Testis (tissue), 2 donors: ENCODE measurements at regions not wholly inside any gene's neighbourhood (a gene's known extent, or its start where the extent isn't known, plus 50 kb on each side); places are given as distances from the start of the nearest gene placed in this dataset.
"Not testable (repeated sequence)": the region's sequence is repeated elsewhere in the genome, so short reads cannot be mapped to it uniquely, and the experiment has no call there.

Experiments used
- DNase-seq: peaks from one replicate; pipeline ENCODE4 v3.0.0-alpha.2; 2019
- H3K27ac ChIP-seq, 2 donors: fragments of 200-600 bp; sonication (generic); one replicate each; pipeline ENCODE4 v1.5.1; 2019
- H3K27me3 ChIP-seq: fragments of 200-600 bp; sonication (generic); one replicate; pipeline ENCODE4 v1.5.1; 2019
- H3K36me3 ChIP-seq: fragments of 200-600 bp; sonication (generic); one replicate; pipeline ENCODE4 v1.5.1; 2017; ENCODE audit warnings: low read depth; ENCODE audit errors: missing control alignments
- H3K4me1 ChIP-seq: fragments of 200-600 bp; sonication (generic); one replicate; pipeline ENCODE4 v1.5.1; 2019
- H3K4me3 ChIP-seq, 2 donors: fragments of 200-600 bp; sonication (generic); one replicate each; pipeline ENCODE4 v1.5.1; 2017 to 2019
- H3K9me3 ChIP-seq: fragments of 200-600 bp; sonication (generic); one replicate; pipeline ENCODE4 v1.5.1; 2017
- CTCF ChIP-seq, 3 experiments: fragments of 450-650 bp in 2 of 3; fragments of 200-600 bp in 1 of 3; sonication (generic) in 1 of 3; IDR thresholded peaks; one replicate each; pipeline ENCODE4 v1.5.1; 2016 to 2019; ENCODE audit warnings: antibody characterized with exemption in 3 of 3, mild to moderate bottlenecking in 2 of 3, moderate library complexity in 1 of 3
- POLR2A ChIP-seq: fragments of 450-650 bp; IDR thresholded peaks from one replicate; pipeline ENCODE4 v1.6.1; 2017; ENCODE audit warnings: antibody characterized with exemption, mild to moderate bottlenecking, moderate library complexity
- WGBS, 2 donors: methylation state at CpG; one replicate each; pipeline ENCODE4 v1.1.5; 2018; 5-methylcytosine and 5-hydroxymethylcytosine counted together
- intact Hi-C: fragments of 100-400 bp; cut with DNase I; formaldehyde crosslinking; loops from one replicate; pipeline ENCODE4 v1.15.1; 2023; ENCODE audit warnings: low total_unique reads

DNA sequence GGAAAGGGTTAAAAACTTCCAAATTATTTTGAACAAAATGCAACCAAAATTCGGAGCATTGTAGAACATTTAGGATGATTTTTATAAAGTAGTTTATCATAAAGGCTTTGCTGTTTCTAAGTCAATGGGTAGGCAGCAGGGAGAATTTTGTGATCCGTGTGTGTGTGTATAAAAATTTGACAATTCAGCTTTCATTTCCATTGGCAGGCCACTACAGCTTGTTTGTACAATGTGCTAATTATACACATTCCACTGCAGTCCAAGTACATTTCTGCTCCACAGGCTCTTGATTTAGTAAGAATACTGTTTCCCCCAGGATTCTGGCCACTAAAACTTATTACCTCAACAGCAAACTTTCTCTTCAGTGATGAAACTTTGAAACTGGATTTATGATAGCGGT is 71.8 kb upstream of the LTBP1 start:
- WGBS, 2 donors = 47 to 63% methylated on average over 3 of the region's 3 CpGs
- no peaks in the 10 kb centered on the region for H3K27me3 ChIP-seq
- no peak for DNase-seq
- no peaks in the 10 kb centered on the region for H3K36me3 ChIP-seq
- TF ChIP-seq CTCF (IDR thresholded peaks at IDR 0.05) = no peak
- no peak for TF ChIP-seq POLR2A
- H3K4me3 ChIP-seq = no peak overlapping the region
- no peaks in the 10 kb centered on the region for H3K9me3 ChIP-seq
- H3K27ac ChIP-seq = no peak overlapping the region
- intact Hi-C loops = no loop called here
- no peaks in the 10 kb centered on the region for H3K4me1 ChIP-seq

DNA sequence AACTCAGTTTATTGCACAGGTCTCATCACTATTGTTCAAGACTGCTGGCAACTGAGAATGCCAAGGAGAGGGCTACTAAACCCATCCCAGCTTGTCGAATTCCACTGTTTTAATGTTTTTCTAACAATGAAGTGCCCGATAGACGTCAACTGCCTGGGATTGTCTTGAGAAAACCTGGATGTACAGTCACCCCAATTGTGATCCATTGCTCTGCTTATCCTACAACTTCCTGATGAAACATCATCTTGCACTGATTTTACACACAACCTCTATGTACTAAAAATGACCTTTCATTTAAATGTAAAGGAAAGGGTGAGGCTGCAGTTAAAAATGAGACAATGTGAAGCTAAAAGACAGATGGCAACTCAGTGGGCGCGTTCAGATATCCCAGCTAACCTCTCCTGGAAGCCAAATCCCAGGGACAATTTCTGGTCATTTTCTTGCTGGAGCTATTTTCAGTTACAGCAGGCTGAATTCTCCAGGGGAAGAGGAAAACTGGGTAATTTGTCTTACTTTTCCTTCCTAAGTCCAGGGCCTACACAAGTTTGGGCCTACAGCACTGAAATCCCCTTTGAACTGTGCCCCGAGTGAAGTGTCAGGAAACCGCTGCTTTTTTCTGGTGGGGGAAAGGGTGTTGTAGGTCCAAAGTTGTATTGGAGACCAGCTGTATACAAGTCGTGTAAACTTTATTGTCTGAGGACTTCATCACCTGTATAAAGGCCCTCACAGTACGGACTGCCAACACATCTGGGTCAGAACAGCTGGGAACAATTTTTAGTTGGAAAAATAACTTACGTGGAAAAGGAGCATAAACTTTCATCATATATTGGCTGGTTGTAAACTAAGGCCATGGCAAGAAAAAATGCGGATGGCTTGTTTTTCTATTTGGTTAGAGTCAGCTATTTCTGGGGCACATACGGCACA is 68.9 kb upstream of the LTBP1 start:
- intact Hi-C loops = no loop called here
- Histone ChIP-seq H3K4me1 (no peaks in the 10 kb centered on the region), H3K9me3 (no peaks in the 10 kb centered on the region), H3K27ac (no peak overlapping the region), H3K27me3 (no peaks in the 10 kb centered on the region), H3K36me3 (no peaks in the 10 kb centered on the region), H3K4me3 (no peak overlapping the region)
- 84 to 91% methylated on average over 12 of the region's 12 CpGs for WGBS, 2 donors
- no peak for DNase-seq
- TF ChIP-seq CTCF (IDR thresholded peaks at IDR 0.05) = no peak
- no peak for TF ChIP-seq POLR2A

- H3K4me3 ChIP-seq, DNase-seq, H3K9me3 ChIP-seq, H3K27me3 ChIP-seq, H3K4me1 ChIP-seq, H3K27ac ChIP-seq, H3K36me3 ChIP-seq, intact Hi-C loops: not testable (repeated sequence)
- WGBS, 2 donors = 87 to 95% methylated on average over 6 to 7 of the region's 7 CpGs
Observed at GRCh38 chr2:32879943-32880342, 66.8 kb upstream of the LTBP1 start.

- Histone ChIP-seq H3K9me3 (no peaks in the 10 kb centered on the region), H3K4me1 (no peaks in the 10 kb centered on the region), H3K27ac (no peak overlapping the region), H3K36me3 (no peaks in the 10 kb centered on the region), H3K27me3 (no peaks in the 10 kb centered on the region), H3K4me3 (no peak overlapping the region)
- DNase-seq = no peak
- no peak for TF ChIP-seq POLR2A
- no peak for TF ChIP-seq CTCF (IDR thresholded peaks at IDR 0.05)
- WGBS, 2 donors = 88% methylated on average over 10 of the region's 10 CpGs
- intact Hi-C loops = no loop called here
Observed at GRCh38 chr2:32882816-32883810, 63.6 kb upstream of the LTBP1 start.

DNA sequence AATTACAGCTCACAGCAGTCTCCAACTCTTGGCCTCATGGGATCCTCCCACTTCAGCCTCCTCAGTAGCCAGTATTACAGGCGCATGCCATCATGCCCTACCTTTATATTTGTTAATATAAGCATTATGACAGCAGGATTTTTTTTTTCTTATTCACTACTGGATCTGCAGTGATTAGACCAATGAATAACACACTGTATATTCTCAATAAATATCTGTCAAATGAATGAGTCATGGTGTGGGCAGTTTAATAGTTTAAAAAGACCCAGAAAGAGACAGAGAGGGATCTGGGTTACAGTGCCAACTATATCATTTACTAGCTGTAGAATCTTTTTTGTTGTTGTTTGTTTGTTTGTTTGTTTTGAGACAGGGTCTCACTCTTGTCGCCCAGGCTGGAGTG is 62.4 kb upstream of the LTBP1 start:
- TF ChIP-seq CTCF (IDR thresholded peaks at IDR 0.05) (no peak), POLR2A (no peak)
- Histone ChIP-seq H3K36me3 (no peaks in the 10 kb centered on the region), H3K4me1 (no peaks in the 10 kb centered on the region), H3K27me3 (no peaks in the 10 kb centered on the region), H3K9me3 (no peaks in the 10 kb centered on the region), H3K27ac (no peak overlapping the region), H3K4me3 (no peak overlapping the region)
- DNase-seq = no peak
- intact Hi-C loops = no loop called here
- WGBS, 2 donors = 90 to 92% methylated on average over 2 of the region's 2 CpGs

DNA sequence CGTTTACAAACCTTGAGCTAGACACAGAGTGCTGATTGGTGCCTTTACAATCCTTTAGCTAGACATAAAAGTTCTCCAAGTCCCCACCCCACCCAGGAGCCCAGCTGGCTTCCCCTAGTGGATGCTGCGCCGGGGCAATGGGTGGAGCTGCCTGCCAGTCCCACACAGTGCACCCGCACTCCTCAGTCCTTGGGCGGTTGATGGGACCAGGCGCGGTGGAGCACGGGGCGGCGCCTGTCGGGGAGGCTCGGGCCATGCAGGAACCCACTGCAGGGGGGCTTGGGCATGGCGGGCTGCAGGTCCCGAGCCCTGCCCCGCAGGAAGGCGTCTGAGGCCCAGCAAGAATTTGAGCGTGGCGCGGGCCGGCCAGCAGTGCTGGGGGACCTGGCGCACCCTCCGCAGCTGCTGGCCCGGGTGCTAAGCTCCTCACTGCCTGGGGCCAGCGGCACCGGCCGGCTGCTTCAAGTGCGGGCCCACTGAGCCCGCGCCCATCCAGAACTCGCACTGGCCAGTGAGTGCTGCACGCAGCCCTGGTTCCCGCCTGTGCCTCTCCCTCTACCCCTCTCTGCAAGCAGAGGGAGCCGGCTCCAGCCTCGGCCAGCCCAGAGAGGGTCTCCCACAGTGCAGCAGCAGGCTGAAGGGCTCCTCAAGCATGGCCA is 60.2 kb upstream of the LTBP1 start:
- intact Hi-C loops, H3K4me1 ChIP-seq, H3K36me3 ChIP-seq, H3K27ac ChIP-seq, H3K9me3 ChIP-seq, H3K27me3 ChIP-seq: not testable (repeated sequence)
- DNase-seq = peak; percentile 41
- peak overlapping the region in 1 of 2 donors; percentile 15 for H3K4me3 ChIP-seq
- 43 to 86% methylated on average over 7 to 31 of the region's 34 CpGs for WGBS, 2 donors
